Adrenal gland (tissue), 5 donors: ENCODE measurements at regions not wholly inside any gene's neighbourhood (a gene's known extent, or its start where the extent isn't known, plus 50 kb on each side); places are given as distances from the start of the nearest gene placed in this dataset.
"Not testable (repeated sequence)": the region's sequence is repeated elsewhere in the genome, so short reads cannot be mapped to it uniquely, and the experiment has no call there.

Experiments
- POLR2A ChIP-seq, 2 donors: fragments of 450-650 bp; IDR thresholded peaks; one replicate each; pipeline ENCODE4 v1.6.1; 2017; ENCODE audit warnings: antibody characterized with exemption in 2 of 2, mild to moderate bottlenecking in 2 of 2, moderate library complexity in 1 of 2
- TF ChIP-seq, protein P1 (sequence below), 6 experiments: fragments of 450-650 bp in 4 of 6; fragments of 200-600 bp in 2 of 6; sonication (generic) in 1 of 6; IDR thresholded peaks; 1 replicate in 5 of 6; 2 replicates in 1 of 6; pipeline versions ENCODE4 v1.5.1 to v1.8.0; 2016 to 2021; ENCODE audit warnings: antibody characterized with exemption in 6 of 6, mild to moderate bottlenecking in 2 of 6, moderate library complexity in 1 of 6
- donor health status: DM: no; HTN: no; CAD: no.

DNA sequence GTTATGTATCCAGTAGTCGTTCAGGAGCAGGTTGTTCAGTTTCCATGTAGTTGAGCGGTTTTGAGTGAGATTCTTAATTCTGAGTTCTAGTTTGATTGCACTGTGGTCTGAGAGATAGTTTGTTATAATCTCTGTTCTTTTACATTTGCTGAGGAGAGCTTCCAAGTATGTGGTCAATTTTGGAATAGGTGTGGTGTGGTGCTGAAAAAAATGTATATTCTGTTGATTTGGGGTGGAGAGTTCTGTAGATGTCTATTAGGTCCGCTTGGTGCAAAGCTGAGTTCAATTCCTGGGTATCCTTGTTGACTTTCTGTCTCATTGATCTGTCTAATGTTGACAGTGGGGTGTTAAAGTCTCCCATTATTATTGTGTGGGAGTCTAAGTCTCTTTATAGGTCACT is 68.6 kb upstream of the IZUMO1R start:
- TF ChIP-seq, protein P1, sequence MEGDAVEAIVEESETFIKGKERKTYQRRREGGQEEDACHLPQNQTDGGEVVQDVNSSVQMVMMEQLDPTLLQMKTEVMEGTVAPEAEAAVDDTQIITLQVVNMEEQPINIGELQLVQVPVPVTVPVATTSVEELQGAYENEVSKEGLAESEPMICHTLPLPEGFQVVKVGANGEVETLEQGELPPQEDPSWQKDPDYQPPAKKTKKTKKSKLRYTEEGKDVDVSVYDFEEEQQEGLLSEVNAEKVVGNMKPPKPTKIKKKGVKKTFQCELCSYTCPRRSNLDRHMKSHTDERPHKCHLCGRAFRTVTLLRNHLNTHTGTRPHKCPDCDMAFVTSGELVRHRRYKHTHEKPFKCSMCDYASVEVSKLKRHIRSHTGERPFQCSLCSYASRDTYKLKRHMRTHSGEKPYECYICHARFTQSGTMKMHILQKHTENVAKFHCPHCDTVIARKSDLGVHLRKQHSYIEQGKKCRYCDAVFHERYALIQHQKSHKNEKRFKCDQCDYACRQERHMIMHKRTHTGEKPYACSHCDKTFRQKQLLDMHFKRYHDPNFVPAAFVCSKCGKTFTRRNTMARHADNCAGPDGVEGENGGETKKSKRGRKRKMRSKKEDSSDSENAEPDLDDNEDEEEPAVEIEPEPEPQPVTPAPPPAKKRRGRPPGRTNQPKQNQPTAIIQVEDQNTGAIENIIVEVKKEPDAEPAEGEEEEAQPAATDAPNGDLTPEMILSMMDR (IDR thresholded peaks at IDR 0.05), result not testable (repeated sequence)
- not testable (repeated sequence) for TF ChIP-seq POLR2A (IDR thresholded peaks at IDR 0.05)
